DMS 273 (cell line): ENCODE measurements at regions not wholly inside any gene's neighbourhood (a gene's known extent, or its start where the extent isn't known, plus 50 kb on each side); places are given as distances from the start of the nearest gene placed in this dataset.

Source experiments
- DNase-seq: peaks from one replicate; lab custom pipeline; 2025; ENCODE audit not compliant: unreplicated experiment; lab: John Stamatoyannopoulos, UW

DNA sequence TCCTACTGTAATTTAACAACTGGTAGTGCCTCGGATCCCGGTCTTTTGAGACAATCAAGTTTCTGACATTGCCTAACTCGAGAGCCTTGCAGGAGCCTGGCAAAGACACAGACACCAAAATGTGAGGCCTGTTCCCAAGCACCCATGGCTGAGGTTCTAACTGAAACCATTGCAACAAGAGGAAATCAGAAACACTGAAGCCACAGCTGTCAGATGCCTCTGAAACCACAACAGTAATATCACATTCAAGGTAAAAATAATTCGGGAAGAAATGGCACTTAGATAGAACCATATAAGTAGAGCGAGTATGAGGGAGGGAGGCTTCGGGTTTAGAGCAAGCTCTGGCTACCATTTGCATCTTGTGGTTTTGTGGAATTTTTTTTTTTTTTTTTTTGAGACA is 285.9 kb downstream of the FBXO15 start:
- no peak for DNase-seq

DNA sequence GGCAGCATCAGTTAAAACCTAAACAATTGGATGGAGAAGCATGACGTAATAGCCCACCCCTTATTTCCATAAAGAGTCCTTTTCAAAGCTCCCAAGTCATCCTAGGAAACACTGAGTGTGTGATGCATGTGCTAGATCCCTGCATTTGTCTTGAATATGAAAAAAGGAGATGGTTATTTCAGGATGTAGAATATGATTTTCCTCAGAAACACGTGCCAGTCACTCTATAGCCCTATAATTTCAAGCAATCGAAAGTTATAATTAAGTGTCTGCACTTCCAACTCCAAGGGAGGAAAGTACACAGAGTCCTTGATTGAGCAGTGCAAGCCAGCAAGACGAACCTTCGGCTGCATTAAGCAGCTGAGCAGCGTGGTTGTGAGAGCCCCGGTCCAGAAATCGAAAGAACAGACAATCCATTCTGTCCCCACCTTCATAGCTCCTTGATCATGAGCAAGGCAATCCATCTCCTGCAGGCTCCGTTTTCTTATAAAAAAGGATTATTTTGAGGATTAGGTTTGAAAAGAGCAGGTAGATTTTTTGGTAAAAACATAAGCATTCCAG is 287.7 kb downstream of the FBXO15 start:
- DNase-seq, result no peak

GRCh38 chr18:73852789-73853549 is 294.7 kb downstream of the FBXO15 start:
- DNase-seq, result no peak

DNA sequence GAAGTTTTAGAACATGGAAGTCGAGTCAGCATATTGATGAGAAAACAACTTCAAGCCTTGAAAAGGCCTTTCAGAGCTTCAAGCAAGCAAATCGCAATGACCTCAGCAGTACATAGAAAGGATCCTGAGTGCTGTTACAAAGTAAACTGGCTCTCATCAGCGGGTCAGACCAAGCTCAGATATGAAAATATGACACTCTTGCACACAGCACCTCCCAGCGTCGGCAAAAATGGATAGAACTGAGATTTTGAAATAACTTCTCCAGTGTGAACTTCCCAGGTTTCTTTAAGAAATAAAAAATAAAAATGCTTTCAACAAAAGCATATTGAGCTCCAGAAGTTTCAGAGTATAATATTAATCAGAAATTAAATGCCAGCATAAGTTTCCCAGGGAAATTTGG is 296.9 kb downstream of the FBXO15 start:
- DNase-seq, result no peak

DNA sequence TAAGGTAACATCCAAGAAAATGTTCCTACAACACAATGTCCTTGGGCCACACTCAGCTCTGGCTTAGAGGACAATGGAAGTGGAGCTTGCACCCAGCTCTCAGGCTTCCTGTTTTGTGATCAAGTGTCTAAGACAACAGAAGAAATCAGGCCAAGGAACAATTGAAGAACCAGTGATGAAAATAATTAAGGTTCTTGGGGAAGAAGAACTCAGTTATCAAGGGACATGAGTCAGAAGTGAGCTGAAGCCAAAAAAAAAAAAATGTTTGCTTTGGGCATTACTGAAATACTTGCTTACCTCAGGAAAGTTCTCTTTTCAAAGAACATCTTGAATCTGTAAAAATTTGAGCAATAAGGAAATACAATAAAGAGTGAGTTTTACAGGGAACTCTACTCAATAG is 299.0 kb downstream of the FBXO15 start:
- no peak for DNase-seq

GRCh38 chr18:73843455-73843854 is 304.2 kb downstream of the FBXO15 start:
- DNase-seq, result no peak

GRCh38 chr18:73842795-73843394 is 304.7 kb downstream of the FBXO15 start:
- DNase-seq, result peak; percentile 72

- DNase-seq, result no peak
Measured at GRCh38 chr18:73841661-73842060, 306.0 kb downstream of the FBXO15 start.

DNA sequence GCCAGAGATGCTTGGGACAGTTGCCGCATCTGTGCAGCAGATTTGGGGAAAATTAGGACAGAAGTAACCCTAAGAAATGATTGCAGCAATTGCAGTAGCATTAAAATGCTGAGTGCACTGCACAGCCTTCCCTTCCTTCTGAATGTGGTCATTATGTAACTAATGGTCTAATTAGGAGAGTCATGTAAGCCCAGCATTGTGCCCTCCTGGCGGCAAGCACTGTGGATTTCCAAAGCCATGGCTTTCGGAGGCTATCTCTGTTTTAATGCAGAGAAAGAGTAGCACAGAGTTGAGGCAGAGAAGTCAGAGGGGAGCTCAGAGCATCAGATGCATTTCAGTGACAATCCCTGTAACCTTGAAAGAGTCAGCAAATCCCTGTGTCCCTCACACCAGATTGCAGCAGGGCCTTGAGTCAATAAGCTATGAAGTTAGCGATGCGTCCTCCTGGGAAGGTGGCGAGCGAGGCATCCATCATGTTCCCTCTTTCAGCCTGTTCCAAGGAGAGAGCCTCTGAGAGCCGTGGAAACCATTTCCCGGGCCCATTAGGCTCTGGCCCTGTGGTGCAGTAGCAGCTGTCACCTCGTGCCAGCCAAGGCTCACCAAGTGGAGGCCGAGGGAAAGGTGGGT is 307.2 kb downstream of the FBXO15 start:
- no peak for DNase-seq

DNA sequence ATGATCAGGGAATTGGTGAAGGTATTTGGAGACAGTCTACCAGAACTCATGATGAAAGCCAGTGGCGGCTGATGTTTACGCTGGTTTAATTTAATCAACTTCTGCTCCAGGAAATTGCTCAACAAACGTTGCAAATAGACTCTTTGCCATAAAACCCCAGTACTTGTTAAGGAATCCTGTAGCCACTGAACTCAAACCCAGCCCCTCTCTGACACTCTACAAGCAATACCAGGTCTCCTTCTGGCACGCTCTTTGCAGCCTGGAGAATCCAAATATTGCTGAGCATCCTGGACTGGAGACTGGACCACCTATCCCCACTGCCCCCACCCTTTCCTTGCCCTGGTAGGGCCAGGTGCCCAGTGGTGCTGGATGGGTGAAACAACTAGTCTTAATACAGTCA is 308.2 kb downstream of the FBXO15 start:
- no peak for DNase-seq

DNA sequence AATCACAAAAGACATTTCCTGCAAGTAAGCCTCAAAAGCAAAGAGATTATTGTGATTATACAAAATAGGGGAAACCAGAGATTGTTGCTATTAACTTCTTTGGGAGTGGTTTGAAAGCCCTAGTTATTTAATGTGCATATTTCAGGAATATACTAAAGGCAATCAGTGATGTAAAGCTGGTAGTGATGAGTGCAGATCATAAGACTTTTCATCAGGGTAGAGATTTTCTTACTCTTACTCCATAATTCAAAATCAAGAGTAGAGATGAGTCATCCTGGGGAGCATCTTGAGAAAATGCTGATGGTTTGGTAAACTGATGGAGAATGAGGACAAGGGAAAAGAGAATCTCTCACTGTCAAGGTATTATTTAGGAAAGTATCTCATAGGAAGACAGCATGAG is 309.5 kb downstream of the FBXO15 start:
- no peak for DNase-seq

- no peak for DNase-seq
Measured at GRCh38 chr18:73835656-73836364, 311.8 kb downstream of the FBXO15 start.

- DNase-seq, result no peak
Measured at GRCh38 chr18:73835039-73835438, 312.6 kb downstream of the FBXO15 start.

DNA sequence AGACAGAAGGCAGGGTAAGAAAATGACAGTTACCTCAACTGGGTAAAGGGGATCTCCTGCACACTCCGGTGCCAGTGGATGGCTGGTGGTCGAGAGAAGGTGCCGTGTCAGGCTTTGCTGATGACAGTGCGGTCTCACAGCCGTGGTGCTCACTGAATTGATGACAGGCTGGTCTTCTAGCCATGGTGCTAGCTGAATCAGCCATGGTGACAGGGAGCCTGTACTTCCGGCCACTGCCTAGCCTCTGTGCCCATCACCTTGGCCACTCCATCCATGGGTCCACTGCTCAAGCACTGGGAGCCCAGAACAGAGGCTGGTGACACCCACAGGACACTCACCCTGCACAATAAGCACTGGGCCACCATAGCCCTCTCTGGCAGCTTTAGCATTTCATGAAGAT is 315.9 kb downstream of the FBXO15 start:
- no peak for DNase-seq

DNA sequence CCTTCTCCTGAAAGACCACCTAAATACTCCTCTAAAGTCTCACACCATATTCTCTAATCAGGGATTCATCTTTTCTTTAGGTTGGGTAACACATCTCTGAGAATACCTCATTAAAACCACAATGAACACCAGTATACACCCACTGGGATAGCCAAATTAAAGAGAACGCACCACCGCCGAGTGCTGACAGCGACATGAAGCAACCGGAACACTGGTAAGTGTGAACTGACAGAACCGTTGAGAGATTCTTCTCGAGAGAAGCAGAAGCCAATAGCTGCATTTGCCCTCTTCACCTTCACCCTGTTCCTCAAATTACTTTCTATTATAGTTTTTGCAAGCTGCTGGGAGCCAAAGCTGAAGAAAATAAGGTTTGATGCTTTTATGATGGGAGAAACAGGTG is 318.5 kb downstream of the FBXO15 start:
- DNase-seq, result no peak

GRCh38 chr18:73827801-73828200 is 319.8 kb downstream of the FBXO15 start:
- no peak for DNase-seq

GRCh38 chr18:73826098-73826497 is 321.5 kb downstream of the FBXO15 start:
- no peak for DNase-seq

- DNase-seq, result no peak
Measured at GRCh38 chr18:73824671-73825070, 323.0 kb downstream of the FBXO15 start.

GRCh38 chr18:73812423-73812822 is 335.2 kb downstream of the FBXO15 start:
- no peak for DNase-seq

DNA sequence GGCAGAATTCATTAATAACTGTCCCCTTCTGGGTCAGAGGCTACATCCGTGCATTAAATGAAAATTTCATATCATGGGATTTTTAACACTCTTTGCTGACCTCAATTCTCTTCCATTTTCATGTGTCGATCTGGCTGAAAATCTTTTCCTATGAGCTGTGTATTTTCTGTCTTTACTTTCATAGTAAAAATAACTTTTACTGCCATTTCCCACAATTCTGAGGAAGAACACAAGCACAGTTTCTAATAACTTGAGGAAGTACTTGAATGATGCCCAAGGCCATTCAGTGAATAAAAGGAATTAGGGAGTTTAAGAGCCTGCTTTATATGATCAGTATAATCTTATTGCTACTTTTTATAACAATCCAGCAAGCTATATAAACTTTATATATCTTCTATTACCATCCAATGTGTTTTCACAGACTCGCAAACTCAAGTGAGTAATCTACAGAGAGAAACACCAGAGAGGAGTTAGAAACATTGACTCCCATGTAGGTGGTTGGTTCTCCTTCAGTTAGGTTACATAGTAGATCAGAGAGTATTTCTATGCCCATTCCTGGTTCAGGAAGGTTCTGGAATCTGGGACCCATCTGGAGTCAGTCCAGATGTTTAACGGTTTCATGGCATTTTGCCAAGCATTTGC is 340.0 kb downstream of the FBXO15 start:
- DNase-seq, result no peak

GRCh38 chr18:73805991-73806390 is 341.6 kb downstream of the FBXO15 start:
- no peak for DNase-seq
